IMR-90 (cell line): ENCODE measurements at regions not wholly inside any gene's neighbourhood (a gene's known extent, or its start where the extent isn't known, plus 50 kb on each side); places are given as distances from the start of the nearest gene placed in this dataset.

Source experiments
- ATAC-seq: fragments of 200-7000 bp; cut with Tn5 transposase; 2 replicates; pipeline ENCODE4 v1.9.1; 2020; ENCODE audit warnings: low read depth, mild to moderate bottlenecking, moderate library complexity
- BruUV-seq: library from RNA; stranded (reverse); fragments of 400-500 nt; replicated peaks from 2 replicates; lab custom pipeline; 2021; lab: Mats Ljungman, UMichigan
- CTCF ChIA-PET: fragments of 300-600 bp; formaldehyde crosslinking; extraction: SDS; loops from one replicate; lab custom pipeline; 2021; ENCODE audit warnings: antibody characterized with exemption; lab: Yijun Ruan, JAX
- POLR2A ChIA-PET: fragments of 300-600 bp; sonication (Branson Sonifier 250); formaldehyde crosslinking; loops from one replicate; lab custom pipeline; 2022; ENCODE audit warnings: antibody characterized with exemption; ENCODE audit not compliant: unreplicated experiment; lab: Charles Lee
- DNase-seq: peaks from one replicate; pipeline ENCODE4 v3.0.0; 2013
- H2AFZ ChIP-seq: replicated peaks from 2 replicates; pipeline ENCODE3; 2013; ENCODE audit warnings: low read length, mild to moderate bottlenecking; ENCODE audit not compliant: poor library complexity
- H2AK5ac ChIP-seq: 2 replicates; pipeline ENCODE4 v1.6.1; 2013; ENCODE audit warnings: low read depth, low read length, inconsistent platforms
- H2AK9ac ChIP-seq: replicated peaks from 2 replicates; pipeline ENCODE3; 2013; ENCODE audit warnings: mild to moderate bottlenecking, low read depth, low read length, moderate library complexity; ENCODE audit not compliant: poor library complexity
- H2BK120ac ChIP-seq: 2 replicates; pipeline ENCODE4 v1.6.1; 2013; ENCODE audit warnings: low read depth, low read length, inconsistent platforms
- H2BK15ac ChIP-seq: 3 replicates; pipeline ENCODE4 v1.6.1; 2013; ENCODE audit warnings: low read depth, low read length, inconsistent platforms
- H2BK20ac ChIP-seq: 2 replicates; pipeline ENCODE4 v1.6.1; 2013; ENCODE audit warnings: low read depth, mild to moderate bottlenecking, inconsistent platforms, low read length, moderate library complexity
- H2BK5ac ChIP-seq: 2 replicates; pipeline ENCODE4 v1.6.1; 2013; ENCODE audit warnings: mild to moderate bottlenecking, low read depth, low read length, inconsistent platforms; ENCODE audit not compliant: poor library complexity, severe bottlenecking
- H3K14ac ChIP-seq: replicated peaks from 2 replicates; pipeline ENCODE4 v1.6.1; 2013; ENCODE audit warnings: low read depth, low read length, inconsistent platforms
- H3K18ac ChIP-seq: 2 replicates; pipeline ENCODE4 v1.6.1; 2013; ENCODE audit warnings: low read depth, low read length, control low read depth
- H3K23ac ChIP-seq: 2 replicates; pipeline ENCODE4 v1.6.1; 2013; ENCODE audit warnings: low read depth, low read length, inconsistent platforms
- H3K27ac ChIP-seq: 2 replicates; pipeline ENCODE4 v1.5.1; 2013; ENCODE audit warnings: mild to moderate bottlenecking, control low read depth, low read length; ENCODE audit not compliant: insufficient read depth
- H3K27me3 ChIP-seq: 2 replicates; pipeline ENCODE4 v1.6.1; 2013; ENCODE audit warnings: low read length; ENCODE audit not compliant: control insufficient read depth, insufficient read depth
- H3K36me3 ChIP-seq: 2 replicates; pipeline ENCODE4 v1.6.1; 2013; ENCODE audit warnings: low read length, mixed read lengths; ENCODE audit not compliant: control insufficient read depth, insufficient read depth
- H3K4ac ChIP-seq: 2 replicates; pipeline ENCODE4 v1.6.1; 2013; ENCODE audit warnings: low read depth, low read length, inconsistent platforms
- H3K4me1 ChIP-seq: 2 replicates; pipeline ENCODE4 v1.6.1; 2013; ENCODE audit warnings: low read length, mixed read lengths; ENCODE audit not compliant: control insufficient read depth, insufficient read depth
- H3K4me2 ChIP-seq: 2 replicates; pipeline ENCODE4 v1.6.1; 2013; ENCODE audit warnings: low read depth, mild to moderate bottlenecking, control low read depth, low read length, moderate library complexity
- H3K4me3 ChIP-seq: 2 replicates; pipeline ENCODE4 v1.5.1; 2013; ENCODE audit warnings: low read depth, mild to moderate bottlenecking, control low read depth, low read length, moderate library complexity; ENCODE audit not compliant: insufficient read depth
- H3K56ac ChIP-seq: 2 replicates; pipeline ENCODE4 v1.6.1; 2013; ENCODE audit warnings: low read length, inconsistent platforms; ENCODE audit not compliant: insufficient read depth; ENCODE audit errors: extremely low read depth
- H3K79me1 ChIP-seq, 2 experiments: 2 replicates each; pipeline ENCODE4 v1.6.1; 2013; ENCODE audit warnings: low read length in 2 of 2, inconsistent platforms in 1 of 2, low read depth in 1 of 2
- H3K9ac ChIP-seq: 2 replicates; pipeline ENCODE4 v1.6.1; 2013; ENCODE audit warnings: low read depth, low read length, control low read depth
- H3K9me1 ChIP-seq: 2 replicates; pipeline ENCODE4 v1.6.1; 2013; ENCODE audit warnings: low read length, inconsistent platforms; ENCODE audit not compliant: insufficient read depth
- H3K9me3 ChIP-seq: 2 replicates; pipeline ENCODE4 v1.6.1; 2013; ENCODE audit warnings: low read length; ENCODE audit not compliant: control insufficient read depth, insufficient read depth
- H4K20me1 ChIP-seq: 2 replicates; pipeline ENCODE4 v1.6.1; 2013; ENCODE audit warnings: low read length, inconsistent platforms; ENCODE audit not compliant: insufficient read depth
- H4K5ac ChIP-seq: 2 replicates; pipeline ENCODE4 v1.6.1; 2013; ENCODE audit warnings: mild to moderate bottlenecking, low read depth, low read length, control low read depth
- H4K8ac ChIP-seq, 2 experiments: 2 replicates each; pipeline ENCODE4 v1.6.1; 2013; ENCODE audit warnings: low read depth in 2 of 2, low read length in 2 of 2, control low read depth in 1 of 2, inconsistent platforms in 1 of 2
- H4K91ac ChIP-seq: 2 replicates; pipeline ENCODE4 v1.6.1; 2013; ENCODE audit warnings: low read depth, low read length, inconsistent platforms; ENCODE audit not compliant: insufficient read depth
- CEBPB ChIP-seq: IDR thresholded peaks from 2 replicates; pipeline ENCODE4 v1.6.1; 2012; ENCODE audit warnings: low read depth, low read length, improper control_type of control experiment
- CTCF ChIP-seq: conservative IDR thresholded peaks from 2 replicates; pipeline ENCODE4 v1.5.1; 2012; ENCODE audit warnings: mild to moderate bottlenecking, low read depth, low read length, improper control_type of control experiment
- FOS ChIP-seq: fragments of 150-350 bp; IDR thresholded peaks from 2 replicates; pipeline ENCODE4 v1.6.1; 2016; ENCODE audit warnings: low read depth, low read length
- MAFK ChIP-seq: IDR thresholded peaks from 2 replicates; pipeline ENCODE4 v1.6.1; 2012; ENCODE audit warnings: low read depth, low read length, improper control_type of control experiment
- POLR2A ChIP-seq: IDR thresholded peaks from 2 replicates; pipeline ENCODE4 v1.6.1; 2012; ENCODE audit warnings: mild to moderate bottlenecking, low read depth, low read length
- RCOR1 ChIP-seq: IDR thresholded peaks from 2 replicates; pipeline ENCODE4 v1.6.1; 2012; ENCODE audit warnings: mild to moderate bottlenecking, low read length, improper control_type of control experiment; ENCODE audit not compliant: insufficient replicate concordance
- RFX5 ChIP-seq: IDR thresholded peaks from 2 replicates; pipeline ENCODE4 v1.8.0; 2012; ENCODE audit warnings: low read depth, mild to moderate bottlenecking, low read length, moderate library complexity
- WGBS, 2 experiments: methylation state at CpG; one replicate each; pipeline versions ENCODE4 v1.1.5 to v1.1.7; 2013; ENCODE audit warnings: missing lambda C conversion rate in 2 of 2; ENCODE audit not compliant: insufficient read length in 1 of 2; ENCODE audit errors: extremely low coverage in 2 of 2; 5-methylcytosine and 5-hydroxymethylcytosine counted together
- dilution Hi-C: fragments of 300-500 bp; cut with HindIII; formaldehyde crosslinking; loops from one replicate; pipeline ENCODE4 v1.14.3; 2018; ENCODE audit warnings: low sequenced_read_pairs; ENCODE audit not compliant: unreplicated experiment
- in situ Hi-C: fragments of 300-500 bp; cut with MboI; formaldehyde crosslinking; loops from 3 replicates; pipeline ENCODE4 v1.14.3; 2019; ENCODE audit warnings: low sequenced_read_pairs, inconsistent platforms, mixed read lengths
- intact Hi-C: fragments of 100-400 bp; cut with micrococcal nuclease; formaldehyde crosslinking; loops from 2 replicates; pipeline ENCODE4 v1.10.0; 2022
- TF ChIP-seq, protein P1 (sequence below): fragments of 150-350 bp; IDR thresholded peaks from 2 replicates; pipeline ENCODE4 v1.6.1; 2017; ENCODE audit warnings: mild to moderate bottlenecking, antibody characterized with exemption, low read length, low read depth

DNA sequence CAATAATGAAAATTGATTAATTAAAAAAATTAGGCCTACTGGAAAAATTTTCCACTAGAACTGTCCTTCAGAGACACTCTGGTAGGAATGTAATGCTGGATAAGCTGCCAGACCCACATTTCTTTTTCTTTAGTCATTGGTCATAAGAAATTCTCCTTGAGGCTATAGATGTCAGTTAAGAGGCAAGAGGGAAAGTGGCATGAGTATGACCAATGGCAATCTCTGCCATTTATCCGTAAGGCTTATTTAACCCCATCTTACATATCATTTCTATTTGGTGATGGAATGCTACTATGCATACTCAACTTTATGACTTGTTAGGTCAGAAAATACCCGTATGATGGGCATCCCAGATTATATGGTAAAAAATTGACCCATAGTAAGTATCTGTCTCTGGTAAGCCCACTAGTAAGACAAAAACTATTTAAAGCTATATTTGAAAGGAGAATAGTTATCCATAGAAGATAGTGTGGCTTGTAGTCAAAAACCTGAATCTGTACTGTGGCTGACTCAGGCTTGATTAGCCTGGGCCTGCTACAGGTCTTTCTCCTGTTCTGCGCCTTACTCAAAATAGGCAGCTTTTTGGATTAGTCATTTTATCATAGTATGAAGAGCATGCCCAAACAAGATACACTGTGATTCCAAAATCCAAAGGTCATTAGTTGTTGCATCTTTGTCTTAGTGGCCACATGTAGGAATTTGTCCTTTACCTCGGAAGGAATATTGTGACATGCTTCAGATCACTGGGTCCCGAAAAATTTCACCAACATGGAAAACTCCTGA lies 314.7 kb downstream of the PYDC2 start:
- no peak overlapping the region for H4K5ac ChIP-seq
- H2AK5ac ChIP-seq = no peak overlapping the region
- no peak overlapping the region for H3K4me3 ChIP-seq
- intact Hi-C loops = no loop called here
- H3K18ac ChIP-seq = no peak overlapping the region
- no CpG with 5 or more reads among the region's 5 CpGs for WGBS, 2 experiments
- DNase-seq (no peak), ATAC-seq (no peak)
- H3K9ac ChIP-seq = no peak overlapping the region
- dilution Hi-C loops = no loop called here
- no peak overlapping the region for H2BK15ac ChIP-seq
- H3K14ac ChIP-seq = no peak overlapping the region
- peaks cover 3% of the 10 kb centered on the region for H3K9me3 ChIP-seq
- no TSS peak for BruUV-seq
- no peaks in the 10 kb centered on the region for H4K20me1 ChIP-seq
- CTCF ChIA-PET = no interaction called here
- no peak overlapping the region for H3K56ac ChIP-seq
- H4K91ac ChIP-seq = no peak overlapping the region
- H3K36me3 ChIP-seq = no peaks in the 10 kb centered on the region
- no peak overlapping the region for H2AK9ac ChIP-seq
- no peak overlapping the region for H3K27ac ChIP-seq
- in situ Hi-C loops = no loop called here
- H2AFZ ChIP-seq = no peak overlapping the region
- POLR2A ChIA-PET = no interaction called here
- no peaks in the 10 kb centered on the region for H3K9me1 ChIP-seq
- H3K4me2 ChIP-seq = no peak overlapping the region
- no peak overlapping the region for H4K8ac ChIP-seq
- no peak overlapping the region for H2BK20ac ChIP-seq
- no peak overlapping the region for H3K4ac ChIP-seq
- no peaks in the 10 kb centered on the region for H3K4me1 ChIP-seq
- H3K27me3 ChIP-seq = no peaks in the 10 kb centered on the region
- H3K23ac ChIP-seq = no peak overlapping the region
- H2BK5ac ChIP-seq = no peak overlapping the region
- TF ChIP-seq RCOR1 (no peak), CEBPB (no peak), MAFK (no peak), CTCF (no peak), FOS (no peak), RFX5 (no peak), POLR2A (no peak)
- TF ChIP-seq, protein P1, sequence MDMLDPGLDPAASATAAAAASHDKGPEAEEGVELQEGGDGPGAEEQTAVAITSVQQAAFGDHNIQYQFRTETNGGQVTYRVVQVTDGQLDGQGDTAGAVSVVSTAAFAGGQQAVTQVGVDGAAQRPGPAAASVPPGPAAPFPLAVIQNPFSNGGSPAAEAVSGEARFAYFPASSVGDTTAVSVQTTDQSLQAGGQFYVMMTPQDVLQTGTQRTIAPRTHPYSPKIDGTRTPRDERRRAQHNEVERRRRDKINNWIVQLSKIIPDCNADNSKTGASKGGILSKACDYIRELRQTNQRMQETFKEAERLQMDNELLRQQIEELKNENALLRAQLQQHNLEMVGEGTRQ = no peak
- H2BK120ac ChIP-seq = no peak overlapping the region
- H3K79me1 ChIP-seq = no peaks in the 10 kb centered on the region
